UCSD-AML1 (cell line): ENCODE measurements at regions not wholly inside any gene's neighbourhood (a gene's known extent, or its start where the extent isn't known, plus 50 kb on each side); places are given as distances from the start of the nearest gene placed in this dataset.
"Not testable (repeated sequence)": the region's sequence is repeated elsewhere in the genome, so short reads cannot be mapped to it uniquely, and the experiment has no call there.

Experiments used
- DNase-seq: peaks from one replicate; lab custom pipeline; 2025; ENCODE audit not compliant: unreplicated experiment; lab: John Stamatoyannopoulos, UW

GRCh38 chr2:88857274-88857741 is 165.8 kb downstream of the RPIA start:
- no peak for DNase-seq

- no peak for DNase-seq
These were observed 166.5 kb downstream of the RPIA start for GRCh38 chr2:88857951-88858411.

GRCh38 chr2:88859461-88859860 is 168.0 kb downstream of the RPIA start:
- no peak for DNase-seq

- no peak for DNase-seq
These were observed 169.1 kb downstream of the RPIA start for GRCh38 chr2:88860421-88861075.

GRCh38 chr2:88865801-88866371 is 174.4 kb downstream of the RPIA start:
- no peak for DNase-seq

GRCh38 chr2:88866756-88867155 is 175.3 kb downstream of the RPIA start:
- DNase-seq: peak; percentile 21

GRCh38 chr2:88868861-88869260 is 177.4 kb downstream of the RPIA start:
- DNase-seq: no peak

GRCh38 chr2:88870267-88870839 is 178.9 kb downstream of the RPIA start:
- DNase-seq: no peak

- DNase-seq: no peak
These were observed 179.9 kb downstream of the RPIA start for GRCh38 chr2:88871336-88871735.

- no peak for DNase-seq
These were observed 182.1 kb downstream of the RPIA start for GRCh38 chr2:88873620-88874019.

GRCh38 chr2:88874063-88874657 is 182.7 kb downstream of the RPIA start:
- DNase-seq: no peak

- DNase-seq: no peak
These were observed 184.3 kb downstream of the RPIA start for GRCh38 chr2:88875736-88876135.

GRCh38 chr2:88880441-88880953 is 189.0 kb downstream of the RPIA start:
- DNase-seq: no peak

GRCh38 chr2:88885275-88885674 is 193.8 kb downstream of the RPIA start:
- no peak for DNase-seq

- peak; percentile 25 for DNase-seq
These were observed 194.4 kb downstream of the RPIA start for GRCh38 chr2:88885679-88886416.

GRCh38 chr2:88887466-88887865 is 196.0 kb downstream of the RPIA start:
- DNase-seq: not testable (repeated sequence)

GRCh38 chr2:88892207-88892606 is 200.7 kb downstream of the RPIA start:
- no peak for DNase-seq

- DNase-seq: no peak
These were observed 201.3 kb downstream of the RPIA start for GRCh38 chr2:88892788-88893187.

GRCh38 chr2:88896971-88897370 is 205.5 kb downstream of the RPIA start:
- no peak for DNase-seq

- DNase-seq: peak; percentile 12
These were observed 206.2 kb downstream of the RPIA start for GRCh38 chr2:88897715-88898114.

GRCh38 chr2:88903749-88904353 is 212.4 kb downstream of the RPIA start:
- peak; percentile 13 for DNase-seq
